ENCODE measurements at regions not wholly inside any gene's neighbourhood (a gene's known extent, or its start where the extent isn't known, plus 50 kb on each side); places are given as distances from the start of the nearest gene placed in this dataset.

GRCh38 chr15:59879506-59880265 is 124.4 kb upstream of the FOXB1 start:
- H3K4me3 ChIP-seq (ENCODE audit: low read depth, poor library complexity, severe bottlenecking): no peak overlapping the region
- DNase-seq (ENCODE audit: low spot score in 2 of 2): peak in 1 of 2 donors; percentile 21
- TF ChIP-seq POLR2A (IDR thresholded peaks at IDR 0.05) (no peak), CTCF (IDR thresholded peaks at IDR 0.05) (no peak)
- intact Hi-C loops (cut with DNase I; ENCODE audit: low total_unique reads): no loop called here
- 20 to 36% methylated on average over 2 of the region's 2 CpGs for WGBS, 2 donors

- H3K4me3 ChIP-seq (ENCODE audit: low read depth, poor library complexity, severe bottlenecking): no peak overlapping the region
- intact Hi-C loops (cut with DNase I; ENCODE audit: low total_unique reads): no loop called here
- TF ChIP-seq CTCF (IDR thresholded peaks at IDR 0.05): no peak
- TF ChIP-seq POLR2A (IDR thresholded peaks at IDR 0.05): no peak
- WGBS, 2 donors: 86 to 91% methylated on average over 5 of the region's 5 CpGs
- peak in 1 of 2 donors; percentile 3 for DNase-seq (ENCODE audit: low spot score in 2 of 2)
Observed at GRCh38 chr15:59876140-59876539, 128.0 kb upstream of the FOXB1 start.

GRCh38 chr15:59873644-59874272 is 130.4 kb upstream of the FOXB1 start:
- no peak overlapping the region for H3K4me3 ChIP-seq (ENCODE audit: low read depth, poor library complexity, severe bottlenecking)
- TF ChIP-seq POLR2A (IDR thresholded peaks at IDR 0.05) (no peak), CTCF (IDR thresholded peaks at IDR 0.05) (no peak)
- peak in 1 of 2 donors; percentile 10 for DNase-seq (ENCODE audit: low spot score in 2 of 2)
- intact Hi-C loops (cut with DNase I; ENCODE audit: low total_unique reads): no loop called here
- WGBS, 2 donors: 75 to 76% methylated on average over 3 of the region's 3 CpGs

GRCh38 chr15:59867086-59867855 is 136.8 kb upstream of the FOXB1 start:
- no peak for DNase-seq (ENCODE audit: low spot score in 2 of 2)
- intact Hi-C loops (cut with DNase I; ENCODE audit: low total_unique reads): no loop called here
- TF ChIP-seq CTCF (IDR thresholded peaks at IDR 0.05) (no peak), POLR2A (IDR thresholded peaks at IDR 0.05) (no peak)
- 72 to 84% methylated on average over 5 of the region's 5 CpGs for WGBS, 2 donors
- no peak overlapping the region for H3K4me3 ChIP-seq (ENCODE audit: low read depth, poor library complexity, severe bottlenecking)

GRCh38 chr15:59866642-59867041 is 137.5 kb upstream of the FOXB1 start:
- intact Hi-C loops (cut with DNase I; ENCODE audit: low total_unique reads): no loop called here
- no peak for DNase-seq (ENCODE audit: low spot score in 2 of 2)
- 33 to 61% methylated on average over 4 of the region's 4 CpGs for WGBS, 2 donors
- H3K4me3 ChIP-seq (ENCODE audit: low read depth, poor library complexity, severe bottlenecking): no peak overlapping the region
- TF ChIP-seq POLR2A (IDR thresholded peaks at IDR 0.05): no peak
- no peak for TF ChIP-seq CTCF (IDR thresholded peaks at IDR 0.05)

Data from lower leg skin (tissue), 4 donors.